ENCODE measurements at regions not wholly inside any gene's neighbourhood (a gene's known extent, or its start where the extent isn't known, plus 50 kb on each side); places are given as distances from the start of the nearest gene placed in this dataset.
"Not testable (repeated sequence)": the region's sequence is repeated elsewhere in the genome, so short reads cannot be mapped to it uniquely, and the experiment has no call there.

- DNase-seq, result no peak
These were observed 61.5 kb downstream of the RPUSD4 start for GRCh38 chr11:126149759-126150625.

- no peak for DNase-seq
These were observed 63.1 kb downstream of the RPUSD4 start for GRCh38 chr11:126148317-126148716.

GRCh38 chr11:126147208-126148111 lies 64.0 kb downstream of the RPUSD4 start:
- no peak for DNase-seq

- no peak for DNase-seq
These were observed 64.8 kb downstream of the RPUSD4 start for GRCh38 chr11:126146454-126147192.

- DNase-seq, result no peak
These were observed 65.5 kb downstream of the RPUSD4 start for GRCh38 chr11:126145954-126146353.

GRCh38 chr11:126143491-126143890 lies 68.0 kb downstream of the RPUSD4 start:
- not testable (repeated sequence) for DNase-seq

- DNase-seq, result no peak
These were observed 70.5 kb downstream of the RPUSD4 start for GRCh38 chr11:126140926-126141280.

GRCh38 chr11:126140201-126140925 lies 71.1 kb downstream of the RPUSD4 start:
- no peak for DNase-seq

- no peak for DNase-seq
These were observed 72.0 kb downstream of the RPUSD4 start for GRCh38 chr11:126139111-126140091.

- DNase-seq, result no peak
These were observed 72.8 kb downstream of the RPUSD4 start for GRCh38 chr11:126138636-126139035.

- DNase-seq, result no peak
These were observed 74.3 kb downstream of the RPUSD4 start for GRCh38 chr11:126137136-126137535.

- no peak for DNase-seq
These were observed 73.8 kb upstream of the CDON start for GRCh38 chr11:126136507-126136906.

GRCh38 chr11:126135235-126136176 lies 72.8 kb upstream of the CDON start:
- no peak for DNase-seq

- DNase-seq, result no peak
These were observed 71.9 kb upstream of the CDON start for GRCh38 chr11:126134461-126135155.

GRCh38 chr11:126133901-126134300 lies 71.2 kb upstream of the CDON start:
- no peak for DNase-seq

GRCh38 chr11:126132319-126132718 lies 69.7 kb upstream of the CDON start:
- no peak for DNase-seq

- not testable (repeated sequence) for DNase-seq
These were observed 68.1 kb upstream of the CDON start for GRCh38 chr11:126130781-126131180.

- no peak for DNase-seq
These were observed 67.3 kb upstream of the CDON start for GRCh38 chr11:126129727-126130671.
